Progenitor cell of endocrine pancreas (in vitro differentiated cells): ENCODE measurements at regions not wholly inside any gene's neighbourhood (a gene's known extent, or its start where the extent isn't known, plus 50 kb on each side); places are given as distances from the start of the nearest gene placed in this dataset.

ENCODE experiments used
- DNase-seq: peaks from one replicate; pipeline ENCODE4 v3.0.0; 2021; ENCODE audit warnings: low spot score; ENCODE audit not compliant: unreplicated experiment
- H3K27ac Mint-ChIP-seq: 2 replicates; pipeline ENCODE4 v1.8.0; 2021; ENCODE audit warnings: mild to moderate bottlenecking, moderate library complexity, mixed read lengths
- H3K27me3 Mint-ChIP-seq: 2 replicates; pipeline ENCODE4 v1.8.0; 2021; ENCODE audit warnings: mixed read lengths
- H3K36me3 Mint-ChIP-seq: 2 replicates; pipeline ENCODE4 v1.8.0; 2022; ENCODE audit warnings: mixed read lengths; ENCODE audit not compliant: insufficient read depth
- H3K4me1 Mint-ChIP-seq: 2 replicates; pipeline ENCODE4 v1.8.0; 2021; ENCODE audit warnings: low read depth, mixed read lengths
- H3K4me3 Mint-ChIP-seq: 2 replicates; pipeline ENCODE4 v1.8.0; 2021; ENCODE audit warnings: low read depth, mild to moderate bottlenecking, moderate library complexity, mixed read lengths
- H3K9me3 Mint-ChIP-seq: 2 replicates; pipeline ENCODE4 v1.8.0; 2021; ENCODE audit warnings: low read depth, mixed read lengths
- CTCF ChIP-seq: fragments of 200-600 bp; sonication (generic); IDR thresholded peaks from one replicate; pipeline ENCODE4 v1.5.0; 2021; ENCODE audit warnings: antibody characterized with exemption, mild to moderate bottlenecking; ENCODE audit not compliant: unreplicated experiment

DNA sequence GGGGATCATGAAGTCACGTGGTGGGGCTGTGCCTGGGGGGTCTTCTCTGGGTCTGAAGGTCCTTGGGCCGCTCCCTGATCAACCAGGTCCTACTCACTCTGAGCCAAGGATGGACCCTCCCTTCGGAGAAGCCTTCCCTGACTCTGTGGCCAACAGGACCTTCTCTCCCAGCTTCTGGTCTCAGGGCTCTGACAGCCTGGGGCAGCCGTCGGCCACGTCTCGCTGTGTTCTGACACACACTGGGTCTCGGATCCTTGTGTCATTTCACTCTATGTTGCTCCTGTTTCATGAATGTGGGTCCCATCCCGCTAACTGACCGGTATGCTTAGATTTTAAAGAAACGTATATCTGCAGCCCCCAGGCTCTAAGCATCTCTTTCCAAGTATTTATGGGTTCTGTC, 256.1 kb downstream of the ENGASE start:
- Mint-ChIP-seq H3K27ac (no peak overlapping the region), H3K9me3 (no peaks in the 10 kb centered on the region), H3K36me3 (no peaks in the 10 kb centered on the region), H3K27me3 (peaks cover 68% of the 10 kb centered on the region), H3K4me3 (no peak overlapping the region), H3K4me1 (no peaks in the 10 kb centered on the region)
- no peak for TF ChIP-seq CTCF
- DNase-seq = no peak

DNA sequence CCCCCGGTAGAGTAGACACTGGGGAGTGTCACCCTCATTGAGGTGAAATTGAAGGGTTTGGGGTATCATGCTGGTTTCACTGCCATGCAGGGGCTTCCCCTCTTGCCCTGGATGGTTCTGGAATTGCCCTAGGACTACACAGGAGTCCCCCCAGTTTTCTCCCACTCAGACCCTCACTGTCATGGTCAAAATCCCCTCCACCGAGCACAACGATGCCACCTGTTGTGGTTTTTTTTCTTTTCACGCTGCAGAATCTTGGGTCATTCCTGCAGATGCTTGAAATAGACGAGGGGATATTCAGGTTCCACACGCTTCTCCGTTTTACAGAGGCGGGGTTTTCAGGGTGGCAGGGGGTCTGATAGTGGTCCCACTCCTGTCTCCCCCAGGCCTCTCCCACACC, 255.6 kb downstream of the ENGASE start:
- H3K4me1 Mint-ChIP-seq = no peaks in the 10 kb centered on the region
- no peaks in the 10 kb centered on the region for H3K36me3 Mint-ChIP-seq
- no peak overlapping the region for H3K27ac Mint-ChIP-seq
- DNase-seq = no peak
- no peak for TF ChIP-seq CTCF
- H3K4me3 Mint-ChIP-seq = no peak overlapping the region
- H3K27me3 Mint-ChIP-seq = peaks cover 70% of the 10 kb centered on the region
- H3K9me3 Mint-ChIP-seq = no peaks in the 10 kb centered on the region

DNA sequence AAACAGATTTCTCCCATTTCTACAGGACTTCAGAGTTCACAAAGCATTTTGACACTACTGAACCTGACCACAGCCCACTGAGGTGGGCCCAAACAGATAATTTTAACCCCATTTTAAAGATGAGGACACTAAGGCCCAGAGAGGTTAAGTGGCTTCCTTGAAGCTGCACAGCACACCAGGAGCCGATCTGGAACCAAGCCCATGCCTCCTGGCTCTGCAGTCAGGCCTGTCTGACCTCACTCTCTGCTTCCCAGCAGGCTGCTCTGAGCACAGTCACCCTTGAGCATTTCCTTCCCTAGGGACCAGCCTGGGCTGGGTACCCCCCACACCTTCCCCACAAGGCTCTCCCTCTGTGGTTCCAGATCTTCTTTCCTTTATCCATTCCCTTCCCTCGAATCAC, 252.2 kb downstream of the ENGASE start:
- Mint-ChIP-seq H3K27me3 (peaks cover 64% of the 10 kb centered on the region), H3K36me3 (no peaks in the 10 kb centered on the region), H3K27ac (no peak overlapping the region), H3K4me1 (no peaks in the 10 kb centered on the region), H3K4me3 (no peak overlapping the region), H3K9me3 (no peaks in the 10 kb centered on the region)
- DNase-seq = no peak
- TF ChIP-seq CTCF = no peak

DNA sequence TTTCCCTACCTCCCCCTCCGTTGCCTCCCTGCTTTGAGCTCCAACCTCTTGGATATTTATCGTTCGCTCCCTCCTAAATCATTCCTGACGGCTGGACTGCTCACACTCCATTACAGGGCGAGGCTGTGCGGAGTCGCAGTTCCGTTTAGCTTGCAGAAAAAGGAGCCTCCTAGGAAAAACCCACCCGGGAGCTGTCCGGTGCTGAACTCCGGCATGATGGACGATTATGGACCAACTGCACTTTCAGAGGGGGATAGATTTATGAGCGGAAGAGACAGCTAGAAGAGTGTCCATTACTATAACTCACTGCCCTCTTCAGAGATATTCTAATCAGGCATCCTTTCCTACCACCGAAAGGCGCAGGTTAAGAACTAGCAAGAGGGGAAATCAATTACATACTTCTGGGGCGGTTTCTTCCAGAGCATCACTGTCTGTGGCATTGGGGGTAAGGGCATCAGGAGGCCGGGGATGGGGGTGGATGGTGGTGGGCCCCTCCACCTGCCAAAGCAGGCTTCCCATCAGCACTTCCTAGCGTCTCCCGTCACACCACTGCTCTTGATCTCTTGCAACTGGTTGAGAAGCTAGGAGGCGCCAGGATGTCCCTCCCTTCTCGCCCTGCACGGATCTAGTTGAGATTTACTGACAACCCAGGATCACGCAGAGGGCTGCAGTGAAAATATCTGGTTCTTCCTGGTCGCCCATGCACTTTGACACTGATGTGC, 251.2 kb downstream of the ENGASE start:
- no peaks in the 10 kb centered on the region for H3K9me3 Mint-ChIP-seq
- H3K27me3 Mint-ChIP-seq = peaks cover 63% of the 10 kb centered on the region
- H3K4me1 Mint-ChIP-seq = no peaks in the 10 kb centered on the region
- peak; percentile 56 for DNase-seq
- H3K36me3 Mint-ChIP-seq = no peaks in the 10 kb centered on the region
- H3K27ac Mint-ChIP-seq = no peak overlapping the region
- no peak for TF ChIP-seq CTCF
- no peak overlapping the region for H3K4me3 Mint-ChIP-seq

DNA sequence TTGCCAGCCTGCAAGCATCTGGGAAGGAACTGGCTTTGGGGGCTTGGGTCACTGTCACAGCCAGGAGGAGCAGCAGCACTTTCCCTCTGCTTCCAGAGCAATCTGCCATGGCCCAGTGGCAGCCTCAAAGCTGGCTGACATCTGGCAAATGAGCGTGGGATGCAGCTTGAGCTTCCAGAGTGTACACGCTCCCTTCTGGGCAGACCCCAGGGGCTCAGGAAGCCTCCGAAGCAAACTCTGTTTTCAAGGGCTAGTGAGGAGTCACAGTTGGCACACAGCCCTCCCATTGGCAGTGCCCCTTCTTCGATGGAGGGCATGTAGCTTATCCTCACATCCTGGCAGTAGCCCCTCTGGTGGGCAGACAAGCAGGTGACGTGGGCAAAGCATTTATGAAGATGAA, 249.6 kb downstream of the ENGASE start:
- Mint-ChIP-seq H3K27ac (no peak overlapping the region), H3K9me3 (no peaks in the 10 kb centered on the region), H3K36me3 (no peaks in the 10 kb centered on the region), H3K27me3 (peaks cover 59% of the 10 kb centered on the region), H3K4me3 (no peak overlapping the region), H3K4me1 (no peaks in the 10 kb centered on the region)
- DNase-seq = no peak
- no peak for TF ChIP-seq CTCF
